NCI-H1930 (cell line): ENCODE measurements at regions not wholly inside any gene's neighbourhood (a gene's known extent, or its start where the extent isn't known, plus 50 kb on each side); places are given as distances from the start of the nearest gene placed in this dataset.

Experiments
- DNase-seq, 2 experiments: peaks; one replicate each; lab custom pipeline; 2025; lab: John Stamatoyannopoulos, UW

- no peak for DNase-seq
Measured at GRCh38 chr6:122072014-122072647, 327.3 kb upstream of the HSF2 start.

GRCh38 chr6:122075084-122075838 lies 324.2 kb upstream of the HSF2 start:
- no peak for DNase-seq

GRCh38 chr6:122075917-122076316 lies 323.5 kb upstream of the HSF2 start:
- DNase-seq: no peak

GRCh38 chr6:122077603-122078002 lies 321.8 kb upstream of the HSF2 start:
- DNase-seq: no peak

GRCh38 chr6:122078481-122078880 lies 321.0 kb upstream of the HSF2 start:
- no peak for DNase-seq

GRCh38 chr6:122079916-122080315 lies 319.5 kb upstream of the HSF2 start:
- DNase-seq: no peak

- DNase-seq: no peak
Measured at GRCh38 chr6:122081921-122082320, 317.5 kb upstream of the HSF2 start.

GRCh38 chr6:122082370-122082769 lies 317.1 kb upstream of the HSF2 start:
- DNase-seq: no peak

- no peak for DNase-seq
Measured at GRCh38 chr6:122092366-122092765, 307.1 kb upstream of the HSF2 start.

GRCh38 chr6:122098201-122098678 lies 301.2 kb upstream of the HSF2 start:
- DNase-seq: no peak

- no peak for DNase-seq
Measured at GRCh38 chr6:122102026-122102425, 297.4 kb upstream of the HSF2 start.

- DNase-seq: no peak
Measured at GRCh38 chr6:122107256-122107852, 292.1 kb upstream of the HSF2 start.

GRCh38 chr6:122109075-122109474 lies 290.4 kb upstream of the HSF2 start:
- DNase-seq: no peak

- DNase-seq: no peak
Measured at GRCh38 chr6:122114717-122115116, 284.7 kb upstream of the HSF2 start.

- no peak for DNase-seq
Measured at GRCh38 chr6:122116119-122116834, 283.2 kb upstream of the HSF2 start.

GRCh38 chr6:122116835-122117627 lies 282.4 kb upstream of the HSF2 start:
- no peak for DNase-seq

GRCh38 chr6:122118945-122119506 lies 280.4 kb upstream of the HSF2 start:
- DNase-seq: no peak

GRCh38 chr6:122122202-122122601 lies 277.2 kb upstream of the HSF2 start:
- DNase-seq: no peak

GRCh38 chr6:122122686-122123085 lies 276.8 kb upstream of the HSF2 start:
- DNase-seq: no peak

GRCh38 chr6:122124908-122125307 lies 274.5 kb upstream of the HSF2 start:
- DNase-seq: no peak

GRCh38 chr6:122126894-122127293 lies 272.6 kb upstream of the HSF2 start:
- DNase-seq: no peak
